Keratinocyte (primary cell): ENCODE measurements at regions not wholly inside any gene's neighbourhood (a gene's known extent, or its start where the extent isn't known, plus 50 kb on each side); places are given as distances from the start of the nearest gene placed in this dataset.

ENCODE experiments used
- DNase-seq: peaks from one replicate; pipeline ENCODE4 v3.0.0-alpha.2; 2011; ENCODE audit warnings: low read depth, missing footprints, low spot score
- FAIRE-seq: peaks from 2 replicates; lab custom pipeline; 2011; peaks lifted over from hg19 to GRCh38; lab: Jason Lieb, UNC
- H2AFZ ChIP-seq: 2 replicates; pipeline ENCODE4 v1.6.0; 2012; ENCODE audit warnings: low read length, control low read depth, inconsistent platforms; ENCODE audit not compliant: control insufficient read depth
- H3K27ac ChIP-seq: 2 replicates; pipeline ENCODE4 v1.5.1; 2011; ENCODE audit warnings: low read length; ENCODE audit not compliant: control insufficient read depth, insufficient read depth
- H3K27me3 ChIP-seq: 3 replicates; pipeline ENCODE4 v1.6.0; 2011; ENCODE audit warnings: low read length; ENCODE audit not compliant: control insufficient read depth, insufficient read depth; ENCODE audit errors: extremely low read depth
- H3K36me3 ChIP-seq, 2 experiments: 2 replicates in 1 of 2; 3 replicates in 1 of 2; pipeline ENCODE4 v1.5.1; 2011; ENCODE audit warnings: low read length in 2 of 2, mild to moderate bottlenecking in 1 of 2; ENCODE audit not compliant: control insufficient read depth in 2 of 2, insufficient read depth in 2 of 2; ENCODE audit errors: extremely low read depth in 1 of 2
- H3K4me1 ChIP-seq: 3 replicates; pipeline ENCODE4 v1.5.1; 2011; ENCODE audit warnings: low read length; ENCODE audit not compliant: control insufficient read depth, insufficient read depth; ENCODE audit errors: extremely low read depth
- H3K4me2 ChIP-seq: 3 replicates; pipeline ENCODE4 v1.6.0; 2011; ENCODE audit warnings: low read depth, low read length; ENCODE audit not compliant: control insufficient read depth, insufficient read depth; ENCODE audit errors: extremely low read depth
- H3K4me3 ChIP-seq, 3 experiments: fragments of 200-600 bp in 1 of 3; sonication (generic) in 1 of 3; 2 replicates in 2 of 3; 3 replicates in 1 of 3; pipeline ENCODE4 v1.5.1; 2011 to 2016; ENCODE audit warnings: low read length in 3 of 3, mild to moderate bottlenecking in 3 of 3, control low read depth in 2 of 3, inconsistent platforms in 1 of 3, low read depth in 1 of 3, mixed read lengths in 1 of 3, mixed run types in 1 of 3, moderate library complexity in 1 of 3; ENCODE audit not compliant: control insufficient read depth in 2 of 3, insufficient read depth in 2 of 3; ENCODE audit errors: extremely low read depth in 1 of 3
- H3K79me2 ChIP-seq: 2 replicates; pipeline ENCODE4 v1.6.0; 2012; ENCODE audit warnings: low read length; ENCODE audit not compliant: control insufficient read depth, insufficient read depth
- H3K9ac ChIP-seq: 3 replicates; pipeline ENCODE4 v1.6.0; 2011; ENCODE audit warnings: low read length; ENCODE audit not compliant: control insufficient read depth, insufficient read depth; ENCODE audit errors: extremely low read depth
- H3K9me1 ChIP-seq: 3 replicates; pipeline ENCODE4 v1.6.0; 2011; ENCODE audit warnings: low read length; ENCODE audit not compliant: control insufficient read depth, insufficient read depth; ENCODE audit errors: extremely low read depth
- H3K9me3 ChIP-seq: 2 replicates; pipeline ENCODE4 v1.5.1; 2012; ENCODE audit warnings: low read depth, low read length; ENCODE audit not compliant: control insufficient read depth
- H4K20me1 ChIP-seq: 3 replicates; pipeline ENCODE4 v1.6.0; 2011; ENCODE audit warnings: low read length; ENCODE audit not compliant: control insufficient read depth, insufficient read depth; ENCODE audit errors: extremely low read depth
- CTCF ChIP-seq, 3 experiments: IDR thresholded peaks in 1 of 3; conservative IDR thresholded peaks in 1 of 3; optimal IDR thresholded peaks in 1 of 3; 2 replicates in 2 of 3; 3 replicates in 1 of 3; pipeline versions ENCODE3 to v1.5.1; 2011; ENCODE audit warnings: low read length in 3 of 3, mild to moderate bottlenecking in 3 of 3, moderate library complexity in 2 of 3, control low read depth in 1 of 3, inconsistent platforms in 1 of 3; ENCODE audit not compliant: insufficient read depth in 2 of 3; ENCODE audit errors: extremely low read depth in 1 of 3
- EZH2 ChIP-seq: IDR thresholded peaks from one replicate; pipeline ENCODE4 v1.6.1; 2012; ENCODE audit warnings: inconsistent platforms, mild to moderate bottlenecking, low read length, moderate library complexity
- dilution Hi-C: fragments of 300-500 bp; cut with MboI; formaldehyde crosslinking; loops from one replicate; pipeline ENCODE4 v1.7.0; 2020; ENCODE audit warnings: low sequenced_read_pairs; ENCODE audit not compliant: extremely low pct_ligation_motif_present

GRCh38 chr18:51753365-51754057, 556.0 kb upstream of the MEX3C start:
- dilution Hi-C loops: no loop called here
- no peak for TF ChIP-seq EZH2
- no peak for TF ChIP-seq CTCF (optimal IDR thresholded peaks at IDR 0.05 in 1 of 3, IDR thresholded peaks at IDR 0.05 in 1 of 3, conservative IDR thresholded peaks at IDR 0.05 in 1 of 3; ENCODE audit: extremely low read depth in 1 of 3, insufficient read depth in 2 of 3, low read length in 3 of 3)

GRCh38 chr18:51754566-51754965, 557.1 kb upstream of the MEX3C start:
- H3K36me3 ChIP-seq: no peaks in the 10 kb centered on the region
- no peaks in the 10 kb centered on the region for H3K27me3 ChIP-seq
- TF ChIP-seq EZH2 (no peak), CTCF (optimal IDR thresholded peaks at IDR 0.05 in 1 of 3, IDR thresholded peaks at IDR 0.05 in 1 of 3, conservative IDR thresholded peaks at IDR 0.05 in 1 of 3; ENCODE audit: extremely low read depth in 1 of 3, insufficient read depth in 2 of 3, low read length in 3 of 3) (no peak)
- no peaks in the 10 kb centered on the region for H3K9me1 ChIP-seq
- dilution Hi-C loops: no loop called here
- FAIRE-seq: no peak
- DNase-seq: no peak
- H4K20me1 ChIP-seq: no peaks in the 10 kb centered on the region
- no peak overlapping the region for H3K27ac ChIP-seq
- H3K4me3 ChIP-seq: no peak overlapping the region
- H3K4me1 ChIP-seq: no peaks in the 10 kb centered on the region
- no peaks in the 10 kb centered on the region for H3K79me2 ChIP-seq
- no peaks in the 10 kb centered on the region for H3K9me3 ChIP-seq
- H2AFZ ChIP-seq: no peak overlapping the region
- H3K9ac ChIP-seq: no peak overlapping the region
- no peak overlapping the region for H3K4me2 ChIP-seq

More at GRCh38 chr18:51753365-51754057, 556.0 kb upstream of the MEX3C start:
- FAIRE-seq (no peak), DNase-seq (no peak)
- Histone ChIP-seq H3K9me3 (no peaks in the 10 kb centered on the region), H3K27me3 (no peaks in the 10 kb centered on the region), H3K4me2 (no peak overlapping the region), H2AFZ (no peak overlapping the region), H3K9ac (no peak overlapping the region), H4K20me1 (no peaks in the 10 kb centered on the region), H3K36me3 (no peaks in the 10 kb centered on the region), H3K4me1 (no peaks in the 10 kb centered on the region), H3K27ac (no peak overlapping the region), H3K9me1 (no peaks in the 10 kb centered on the region), H3K79me2 (no peaks in the 10 kb centered on the region), H3K4me3 (no peak overlapping the region)
